Neutrophil (primary cell): ENCODE measurements at regions not wholly inside any gene's neighbourhood (a gene's known extent, or its start where the extent isn't known, plus 50 kb on each side); places are given as distances from the start of the nearest gene placed in this dataset.
"Not testable (repeated sequence)": the region's sequence is repeated elsewhere in the genome, so short reads cannot be mapped to it uniquely, and the experiment has no call there.

Experiments used
- H3K27ac ChIP-seq: fragments of 200-600 bp; sonication (generic); 2 replicates; pipeline ENCODE4 v1.5.1; 2016; ENCODE audit warnings: mild to moderate bottlenecking, moderate library complexity
- H3K27me3 ChIP-seq: fragments of 200-600 bp; sonication (generic); 2 replicates; pipeline ENCODE4 v1.6.0; 2016; ENCODE audit warnings: mild to moderate bottlenecking
- H3K36me3 ChIP-seq: fragments of 200-600 bp; sonication (generic); 2 replicates; pipeline ENCODE4 v1.5.1; 2017
- H3K4me1 ChIP-seq, 2 experiments: fragments of 200-600 bp in 1 of 2; sonication (generic) in 1 of 2; 1 replicate in 1 of 2; 2 replicates in 1 of 2; pipeline versions ENCODE4 v1.5.1 to v1.6.1; 2013 to 2016; ENCODE audit warnings: low read depth in 1 of 2, low read length in 1 of 2, mild to moderate bottlenecking in 1 of 2, moderate library complexity in 1 of 2; ENCODE audit not compliant: control insufficient read depth in 1 of 2, insufficient read depth in 1 of 2
- H3K4me3 ChIP-seq, 2 experiments: fragments of 200-600 bp in 1 of 2; sonication (generic) in 1 of 2; 1 replicate in 1 of 2; 2 replicates in 1 of 2; pipeline ENCODE4 v1.5.1; 2013 to 2016; ENCODE audit warnings: low read depth in 1 of 2, low read length in 1 of 2, mild to moderate bottlenecking in 1 of 2, moderate library complexity in 1 of 2
- H3K9me3 ChIP-seq: fragments of 200-600 bp; sonication (generic); 2 replicates; pipeline ENCODE4 v1.5.1; 2016
- CTCF ChIP-seq: fragments of 200-600 bp; sonication (generic); IDR thresholded peaks from 2 replicates; pipeline ENCODE4 v1.5.1; 2016; ENCODE audit warnings: antibody characterized with exemption

- no peaks in the 10 kb centered on the region for H3K4me1 ChIP-seq
- H3K4me3 ChIP-seq, result no peak overlapping the region
- no peak for TF ChIP-seq CTCF
- H3K36me3 ChIP-seq, result no peaks in the 10 kb centered on the region
- no peak overlapping the region for H3K27ac ChIP-seq
- H3K9me3 ChIP-seq, result no peaks in the 10 kb centered on the region
- no peaks in the 10 kb centered on the region for H3K27me3 ChIP-seq
These were observed 471.2 kb downstream of the GASK1B start for GRCh38 chr4:157701695-157701994.

GRCh38 chr4:157700898-157701694 is 471.7 kb downstream of the GASK1B start:
- H3K27ac ChIP-seq, result no peak overlapping the region
- H3K4me1 ChIP-seq, result no peaks in the 10 kb centered on the region

GRCh38 chr4:157689476-157689875 is 468.9 kb downstream of the GRIA2 start:
- no peak overlapping the region for H3K4me3 ChIP-seq
- H3K4me1 ChIP-seq, result no peaks in the 10 kb centered on the region
- no peaks in the 10 kb centered on the region for H3K9me3 ChIP-seq
- no peak overlapping the region for H3K27ac ChIP-seq
- H3K36me3 ChIP-seq, result no peaks in the 10 kb centered on the region
- no peaks in the 10 kb centered on the region for H3K27me3 ChIP-seq
- no peak for TF ChIP-seq CTCF

More at GRCh38 chr4:157700898-157701694, 471.7 kb downstream of the GASK1B start:
- Histone ChIP-seq H3K9me3 (no peaks in the 10 kb centered on the region), H3K36me3 (no peaks in the 10 kb centered on the region), H3K27me3 (no peaks in the 10 kb centered on the region), H3K4me3 (no peak overlapping the region)
- TF ChIP-seq CTCF, result no peak

- Histone ChIP-seq H3K4me3 (no peak overlapping the region), H3K27me3 (no peaks in the 10 kb centered on the region), H3K36me3 (no peaks in the 10 kb centered on the region), H3K9me3 (no peaks in the 10 kb centered on the region), H3K27ac (no peak overlapping the region), H3K4me1 (no peaks in the 10 kb centered on the region)
- no peak for TF ChIP-seq CTCF
These were observed 467.4 kb downstream of the GRIA2 start for GRCh38 chr4:157687971-157688370.

GRCh38 chr4:157679326-157679725 is 458.8 kb downstream of the GRIA2 start:
- not testable (repeated sequence) for H3K36me3 ChIP-seq, H3K4me1 ChIP-seq, H3K27me3 ChIP-seq, H3K27ac ChIP-seq, H3K4me3 ChIP-seq, H3K9me3 ChIP-seq

GRCh38 chr4:157678478-157678877 is 457.9 kb downstream of the GRIA2 start:
- Histone ChIP-seq H3K27ac (no peak overlapping the region), H3K4me3 (no peak overlapping the region), H3K27me3 (no peaks in the 10 kb centered on the region), H3K4me1 (no peaks in the 10 kb centered on the region), H3K36me3 (no peaks in the 10 kb centered on the region), H3K9me3 (no peaks in the 10 kb centered on the region)
- TF ChIP-seq CTCF, result no peak
